Right atrium auricular region (tissue), 2 donors: ENCODE measurements at regions not wholly inside any gene's neighbourhood (a gene's known extent, or its start where the extent isn't known, plus 50 kb on each side); places are given as distances from the start of the nearest gene placed in this dataset.

Experiments
- DNase-seq: peaks from one replicate; pipeline ENCODE4 v3.0.0-alpha.2; 2019; ENCODE audit warnings: low spot score
- H3K27ac ChIP-seq, 2 donors: fragments of 200-600 bp; sonication (generic); 1 replicate in 1 of 2; 2 replicates in 1 of 2; pipeline ENCODE4 v1.5.1; 2016 to 2019
- H3K27me3 ChIP-seq, 2 donors: fragments of 200-600 bp; sonication (generic); one replicate each; pipeline versions ENCODE4 v1.5.1 to v1.6.0; 2017 to 2019
- H3K36me3 ChIP-seq: fragments of 200-600 bp; sonication (generic); one replicate; pipeline ENCODE4 v1.5.1; 2016
- H3K4me1 ChIP-seq, 2 donors: fragments of 200-600 bp; sonication (generic); one replicate each; pipeline versions ENCODE4 v1.5.1 to v1.6.0; 2017 to 2019
- H3K4me3 ChIP-seq, 2 donors: fragments of 200-600 bp; sonication (generic); 1 replicate in 1 of 2; 2 replicates in 1 of 2; pipeline ENCODE4 v1.5.1; 2017 to 2019; ENCODE audit warnings: mild to moderate bottlenecking in 1 of 2, moderate library complexity in 1 of 2
- H3K9me3 ChIP-seq, 2 donors: fragments of 200-600 bp; sonication (generic); one replicate each; pipeline ENCODE4 v1.5.1; 2019
- TF ChIP-seq, protein P1 (sequence below), 2 donors: fragments of 200-600 bp; sonication (generic); IDR thresholded peaks; one replicate each; pipeline ENCODE4 v1.5.1; 2019; ENCODE audit warnings: antibody characterized with exemption in 2 of 2

- Histone ChIP-seq H3K9me3 (no peaks in the 10 kb centered on the region), H3K36me3 (no peaks in the 10 kb centered on the region), H3K27ac (no peak overlapping the region), H3K4me3 (no peak overlapping the region), H3K27me3 (no peaks in the 10 kb centered on the region), H3K4me1 (no peaks in the 10 kb centered on the region)
- no peak for DNase-seq
- TF ChIP-seq, protein P1, sequence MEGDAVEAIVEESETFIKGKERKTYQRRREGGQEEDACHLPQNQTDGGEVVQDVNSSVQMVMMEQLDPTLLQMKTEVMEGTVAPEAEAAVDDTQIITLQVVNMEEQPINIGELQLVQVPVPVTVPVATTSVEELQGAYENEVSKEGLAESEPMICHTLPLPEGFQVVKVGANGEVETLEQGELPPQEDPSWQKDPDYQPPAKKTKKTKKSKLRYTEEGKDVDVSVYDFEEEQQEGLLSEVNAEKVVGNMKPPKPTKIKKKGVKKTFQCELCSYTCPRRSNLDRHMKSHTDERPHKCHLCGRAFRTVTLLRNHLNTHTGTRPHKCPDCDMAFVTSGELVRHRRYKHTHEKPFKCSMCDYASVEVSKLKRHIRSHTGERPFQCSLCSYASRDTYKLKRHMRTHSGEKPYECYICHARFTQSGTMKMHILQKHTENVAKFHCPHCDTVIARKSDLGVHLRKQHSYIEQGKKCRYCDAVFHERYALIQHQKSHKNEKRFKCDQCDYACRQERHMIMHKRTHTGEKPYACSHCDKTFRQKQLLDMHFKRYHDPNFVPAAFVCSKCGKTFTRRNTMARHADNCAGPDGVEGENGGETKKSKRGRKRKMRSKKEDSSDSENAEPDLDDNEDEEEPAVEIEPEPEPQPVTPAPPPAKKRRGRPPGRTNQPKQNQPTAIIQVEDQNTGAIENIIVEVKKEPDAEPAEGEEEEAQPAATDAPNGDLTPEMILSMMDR (IDR thresholded peaks at IDR 0.05): no peak
These were observed 475.9 kb downstream of the SLC16A7 start for GRCh38 chr12:60071759-60072191.

- no peak for DNase-seq
- TF ChIP-seq, protein P1 (IDR thresholded peaks at IDR 0.05): no peak
- Histone ChIP-seq H3K36me3 (no peaks in the 10 kb centered on the region), H3K4me1 (no peaks in the 10 kb centered on the region), H3K9me3 (no peaks in the 10 kb centered on the region), H3K4me3 (no peak overlapping the region), H3K27ac (no peak overlapping the region), H3K27me3 (no peaks in the 10 kb centered on the region)
These were observed 477.1 kb downstream of the SLC16A7 start for GRCh38 chr12:60072911-60073310.

GRCh38 chr12:60075091-60075490 lies 479.3 kb downstream of the SLC16A7 start:
- no peak overlapping the region for H3K4me3 ChIP-seq
- H3K4me1 ChIP-seq: no peaks in the 10 kb centered on the region
- H3K27ac ChIP-seq: no peak overlapping the region
- TF ChIP-seq, protein P1 (IDR thresholded peaks at IDR 0.05): no peak
- no peaks in the 10 kb centered on the region for H3K36me3 ChIP-seq
- DNase-seq: no peak
- no peaks in the 10 kb centered on the region for H3K27me3 ChIP-seq
- no peaks in the 10 kb centered on the region for H3K9me3 ChIP-seq

GRCh38 chr12:60078026-60078425 lies 482.2 kb downstream of the SLC16A7 start:
- no peak for DNase-seq
- no peak overlapping the region for H3K27ac ChIP-seq
- H3K4me1 ChIP-seq: no peaks in the 10 kb centered on the region
- no peak overlapping the region for H3K4me3 ChIP-seq
- H3K36me3 ChIP-seq: no peaks in the 10 kb centered on the region
- no peaks in the 10 kb centered on the region for H3K9me3 ChIP-seq
- TF ChIP-seq, protein P1 (IDR thresholded peaks at IDR 0.05): no peak
- no peaks in the 10 kb centered on the region for H3K27me3 ChIP-seq

- Histone ChIP-seq H3K36me3 (no peaks in the 10 kb centered on the region), H3K27me3 (no peaks in the 10 kb centered on the region), H3K4me3 (no peak overlapping the region), H3K9me3 (peaks cover 0 to 4% of the 10 kb centered on the region in 2 donors), H3K4me1 (no peaks in the 10 kb centered on the region), H3K27ac (no peak overlapping the region)
- DNase-seq: no peak
- TF ChIP-seq, protein P1 (IDR thresholded peaks at IDR 0.05): no peak
These were observed 497.6 kb downstream of the SLC16A7 start for GRCh38 chr12:60093428-60093827.

GRCh38 chr12:60094436-60094835 lies 498.6 kb downstream of the SLC16A7 start:
- Histone ChIP-seq H3K9me3 (peaks cover 0 to 12% of the 10 kb centered on the region in 2 donors), H3K36me3 (no peaks in the 10 kb centered on the region), H3K4me3 (no peak overlapping the region), H3K27me3 (no peaks in the 10 kb centered on the region), H3K4me1 (no peaks in the 10 kb centered on the region), H3K27ac (no peak overlapping the region)
- TF ChIP-seq, protein P1 (IDR thresholded peaks at IDR 0.05): no peak
- no peak for DNase-seq
